BJ (cell line): ENCODE measurements at regions not wholly inside any gene's neighbourhood (a gene's known extent, or its start where the extent isn't known, plus 50 kb on each side); places are given as distances from the start of the nearest gene placed in this dataset.

Experiments used
- CTCF ChIA-PET: fragments of 350-600 bp; formaldehyde crosslinking; extraction: SDS; loops from one replicate; lab custom pipeline; 2021; ENCODE audit warnings: antibody characterized with exemption, inconsistent platforms; lab: Yijun Ruan, JAX
- POLR2A ChIA-PET: fragments of 300-600 bp; sonication (Branson Sonifier 250); formaldehyde crosslinking; extraction: SDS; loops from one replicate; lab custom pipeline; 2021; ENCODE audit warnings: antibody characterized with exemption; lab: Charles Lee
- DNase-seq: peaks from one replicate; pipeline ENCODE4 v3.0.0-alpha.2; 2011; ENCODE audit warnings: low read depth
- H3K27me3 ChIP-seq: 2 replicates; pipeline ENCODE4 v1.6.0; 2011; ENCODE audit warnings: low read length; ENCODE audit not compliant: control insufficient read depth, insufficient read depth
- H3K36me3 ChIP-seq: 2 replicates; pipeline ENCODE4 v1.5.1; 2011; ENCODE audit warnings: low read length; ENCODE audit not compliant: control insufficient read depth, insufficient read depth
- H3K4me3 ChIP-seq: 2 replicates; pipeline ENCODE4 v1.5.1; 2011; ENCODE audit warnings: low read depth, mild to moderate bottlenecking, control low read depth, low read length
- TF ChIP-seq, protein P1 (sequence below): IDR thresholded peaks from 2 replicates; pipeline ENCODE4 v1.5.1; 2011; ENCODE audit warnings: low read depth, mild to moderate bottlenecking, control low read depth, inconsistent platforms, low read length, moderate library complexity; ENCODE audit not compliant: insufficient read depth

DNA sequence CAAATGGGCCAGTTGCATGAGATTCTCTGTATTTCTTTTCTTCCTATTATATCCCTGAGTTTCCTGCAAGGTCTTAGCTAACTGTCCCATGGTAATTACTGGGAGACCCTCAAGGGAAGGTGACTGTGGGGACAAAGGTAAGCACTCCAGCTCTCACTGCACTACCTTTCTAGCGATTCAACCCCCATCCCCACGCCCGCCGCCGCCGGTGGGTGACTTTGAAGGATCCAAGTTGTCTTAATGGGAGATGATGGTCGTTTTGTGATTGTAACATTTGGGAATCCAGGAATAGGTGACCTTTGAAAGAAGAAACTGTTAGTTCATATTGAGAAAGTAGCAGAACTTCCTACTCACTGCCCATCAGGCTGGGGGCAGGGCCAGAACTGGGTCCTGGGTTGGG is 265.5 kb downstream of the LRFN2 start:
- Histone ChIP-seq H3K36me3 (no peaks in the 10 kb centered on the region), H3K4me3 (no peak overlapping the region), H3K27me3 (no peaks in the 10 kb centered on the region)
- DNase-seq: no peak
- TF ChIP-seq, protein P1, sequence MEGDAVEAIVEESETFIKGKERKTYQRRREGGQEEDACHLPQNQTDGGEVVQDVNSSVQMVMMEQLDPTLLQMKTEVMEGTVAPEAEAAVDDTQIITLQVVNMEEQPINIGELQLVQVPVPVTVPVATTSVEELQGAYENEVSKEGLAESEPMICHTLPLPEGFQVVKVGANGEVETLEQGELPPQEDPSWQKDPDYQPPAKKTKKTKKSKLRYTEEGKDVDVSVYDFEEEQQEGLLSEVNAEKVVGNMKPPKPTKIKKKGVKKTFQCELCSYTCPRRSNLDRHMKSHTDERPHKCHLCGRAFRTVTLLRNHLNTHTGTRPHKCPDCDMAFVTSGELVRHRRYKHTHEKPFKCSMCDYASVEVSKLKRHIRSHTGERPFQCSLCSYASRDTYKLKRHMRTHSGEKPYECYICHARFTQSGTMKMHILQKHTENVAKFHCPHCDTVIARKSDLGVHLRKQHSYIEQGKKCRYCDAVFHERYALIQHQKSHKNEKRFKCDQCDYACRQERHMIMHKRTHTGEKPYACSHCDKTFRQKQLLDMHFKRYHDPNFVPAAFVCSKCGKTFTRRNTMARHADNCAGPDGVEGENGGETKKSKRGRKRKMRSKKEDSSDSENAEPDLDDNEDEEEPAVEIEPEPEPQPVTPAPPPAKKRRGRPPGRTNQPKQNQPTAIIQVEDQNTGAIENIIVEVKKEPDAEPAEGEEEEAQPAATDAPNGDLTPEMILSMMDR: no peak
- POLR2A ChIA-PET: no interaction called here
- CTCF ChIA-PET: no interaction called here

DNA sequence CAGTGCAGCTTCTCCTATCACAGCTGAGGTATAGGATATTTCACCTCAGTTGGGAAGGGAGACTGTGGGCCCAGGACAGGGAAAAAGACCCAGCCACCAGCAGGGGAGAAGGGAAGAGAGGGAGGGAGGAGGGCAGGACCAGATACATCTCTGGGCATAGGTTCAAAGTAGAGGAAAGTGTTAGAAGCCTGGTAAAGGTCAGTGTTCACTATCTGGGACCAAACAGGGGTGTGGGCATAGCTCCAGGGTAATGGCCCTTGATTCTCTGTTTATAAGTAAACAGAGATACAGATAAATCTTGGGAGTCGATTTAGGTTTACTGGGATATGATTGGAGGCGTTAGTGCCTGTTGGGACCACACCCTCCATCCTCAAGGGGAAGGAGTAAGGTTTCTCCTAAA is 266.2 kb downstream of the LRFN2 start:
- ChIA-PET POLR2A (no interaction called here), CTCF (no interaction called here)
- DNase-seq: no peak
- no peak overlapping the region for H3K4me3 ChIP-seq
- H3K36me3 ChIP-seq: no peaks in the 10 kb centered on the region
- no peaks in the 10 kb centered on the region for H3K27me3 ChIP-seq
- TF ChIP-seq, protein P1: no peak

DNA sequence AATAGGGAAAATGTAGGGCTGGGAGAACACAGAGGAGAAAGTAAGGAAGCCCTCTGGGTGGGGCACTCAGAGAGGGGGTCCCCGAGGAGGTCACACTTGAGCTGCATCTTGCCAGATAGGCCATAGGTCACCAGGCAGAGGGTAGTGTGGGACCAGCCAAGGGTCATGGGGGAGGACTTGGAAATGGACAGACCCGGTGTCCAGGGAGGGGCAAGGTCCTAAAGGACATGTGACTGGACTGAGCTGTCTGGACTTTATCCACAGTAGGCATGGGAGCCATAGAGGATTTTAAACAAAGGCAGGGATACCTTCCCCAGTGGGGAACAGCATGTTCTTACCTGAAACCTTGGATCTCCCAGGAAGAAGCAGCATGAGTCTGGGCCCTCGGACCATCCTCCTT is 266.7 kb downstream of the LRFN2 start:
- Histone ChIP-seq H3K4me3 (no peak overlapping the region), H3K27me3 (no peaks in the 10 kb centered on the region), H3K36me3 (no peaks in the 10 kb centered on the region)
- CTCF ChIA-PET: no interaction called here
- POLR2A ChIA-PET: no interaction called here
- DNase-seq: no peak
- TF ChIP-seq, protein P1: no peak

DNA sequence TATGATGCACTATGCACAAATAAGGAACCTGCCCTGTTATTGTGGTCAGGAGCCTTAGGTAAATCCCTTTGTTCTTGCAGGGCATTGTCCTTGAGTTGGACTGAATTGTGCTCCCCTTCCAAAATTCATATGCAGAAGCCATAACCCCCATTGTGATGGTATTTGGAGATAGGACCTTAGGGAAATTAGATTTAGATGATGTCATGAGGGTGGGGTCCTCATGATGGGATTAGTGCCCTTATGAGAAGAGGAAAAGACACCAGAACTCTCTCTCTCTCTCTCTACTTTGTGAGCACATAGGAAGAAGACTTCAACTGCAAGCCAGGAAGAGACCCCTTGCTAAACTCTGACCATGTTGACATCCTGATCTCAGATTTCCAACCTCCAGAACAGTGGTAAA is 268.0 kb downstream of the LRFN2 start:
- Histone ChIP-seq H3K36me3 (no peaks in the 10 kb centered on the region), H3K27me3 (no peaks in the 10 kb centered on the region), H3K4me3 (no peak overlapping the region)
- TF ChIP-seq, protein P1: no peak
- CTCF ChIA-PET: interaction anchor here (1.2 kb wide), 1 partner anchor 11 kb away, joined by 3 read pairs; no protein-coding TSS in a partner anchor
- no peak for DNase-seq
- POLR2A ChIA-PET: no interaction called here

DNA sequence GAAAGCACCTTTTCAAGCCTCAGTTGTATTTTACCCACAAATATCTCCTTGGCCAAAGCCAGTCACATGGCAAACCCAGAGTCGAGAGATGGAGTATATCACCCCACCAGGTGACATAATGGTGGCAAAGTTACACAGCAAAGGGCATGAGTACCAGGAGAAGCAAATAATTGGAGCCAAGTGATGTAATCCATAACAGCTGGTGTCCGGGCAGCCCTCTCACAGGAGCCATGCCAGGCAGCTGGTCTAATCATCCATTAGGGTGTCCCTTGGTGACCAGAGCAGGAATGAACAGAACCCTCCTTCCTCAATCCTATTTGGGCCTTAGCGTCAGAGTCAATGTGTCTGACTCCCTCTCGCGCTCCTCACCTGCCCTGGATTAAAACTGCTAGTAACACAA is 272.1 kb downstream of the LRFN2 start:
- TF ChIP-seq, protein P1: no peak
- no peak for DNase-seq
- ChIA-PET CTCF (interaction anchor here (1.7 to 4.5 kb wide), 3 partner anchors 13 to 953 kb away, joined by 4 to 18 read pairs (median 4); no protein-coding TSS in a partner anchor), POLR2A (no interaction called here)
- Histone ChIP-seq H3K36me3 (no peaks in the 10 kb centered on the region), H3K4me3 (no peak overlapping the region), H3K27me3 (no peaks in the 10 kb centered on the region)
